Tibial artery (tissue), 4 donors: ENCODE measurements at regions not wholly inside any gene's neighbourhood (a gene's known extent, or its start where the extent isn't known, plus 50 kb on each side); places are given as distances from the start of the nearest gene placed in this dataset.

Experiments
- DNase-seq, 2 donors: peaks; one replicate each; pipeline ENCODE4 v3.0.0-alpha.2; 2019
- H3K27ac ChIP-seq, 2 donors: fragments of 200-600 bp; sonication (generic) in 1 of 2; 1 replicate in 1 of 2; 2 replicates in 1 of 2; pipeline ENCODE4 v1.5.1; 2018 to 2019; ENCODE audit warnings: mild to moderate bottlenecking in 1 of 2
- H3K27me3 ChIP-seq, 2 donors: fragments of 200-600 bp; sonication (generic) in 1 of 2; one replicate each; pipeline versions ENCODE4 v1.5.1 to v1.6.0; 2016 to 2019
- H3K36me3 ChIP-seq, 3 donors: fragments of 200-600 bp; sonication (generic) in 2 of 3; one replicate each; pipeline ENCODE4 v1.5.1; 2016 to 2019; ENCODE audit warnings: mild to moderate bottlenecking in 2 of 3
- H3K4me1 ChIP-seq, 4 donors: fragments of 200-600 bp; sonication (generic) in 2 of 4; 1 replicate in 3 of 4; 2 replicates in 1 of 4; pipeline ENCODE4 v1.5.1; 2016 to 2019
- H3K4me3 ChIP-seq, 2 donors: fragments of 200-600 bp; sonication (generic) in 1 of 2; 1 replicate in 1 of 2; 2 replicates in 1 of 2; pipeline ENCODE4 v1.5.1; 2018 to 2019; ENCODE audit warnings: mild to moderate bottlenecking in 2 of 2
- H3K9me3 ChIP-seq, 3 donors: fragments of 200-600 bp; sonication (generic) in 1 of 3; one replicate each; pipeline ENCODE4 v1.5.1; 2016 to 2019
- CTCF ChIP-seq, 2 experiments: fragments of 200-600 bp in 1 of 2; fragments of 450-650 bp in 1 of 2; IDR thresholded peaks; one replicate each; pipeline ENCODE4 v1.5.1; 2017 to 2019; ENCODE audit warnings: antibody characterized with exemption in 2 of 2, mild to moderate bottlenecking in 1 of 2, moderate library complexity in 1 of 2
- intact Hi-C: fragments of 100-400 bp; cut with DNase I; formaldehyde crosslinking; loops from one replicate; pipeline ENCODE4 v1.15.0; 2023; ENCODE audit warnings: low total_unique reads

GRCh38 chr1:104488296-104489015 is 738.8 kb downstream of the AMY1C start:
- no peak for TF ChIP-seq CTCF (IDR thresholded peaks at IDR 0.05)
- no peaks in the 10 kb centered on the region for H3K27me3 ChIP-seq
- DNase-seq: no peak
- H3K9me3 ChIP-seq: peaks cover 0 to 5% (median 0%) of the 10 kb centered on the region in 3 donors
- H3K4me1 ChIP-seq: no peaks in the 10 kb centered on the region
- H3K36me3 ChIP-seq: no peaks in the 10 kb centered on the region
- H3K27ac ChIP-seq: no peak overlapping the region
- H3K4me3 ChIP-seq: no peak overlapping the region
- intact Hi-C loops: no loop called here

- intact Hi-C loops: no loop called here
- no peaks in the 10 kb centered on the region for H3K27me3 ChIP-seq
- H3K4me1 ChIP-seq: no peaks in the 10 kb centered on the region
- no peaks in the 10 kb centered on the region for H3K9me3 ChIP-seq
- no peak overlapping the region for H3K27ac ChIP-seq
- no peaks in the 10 kb centered on the region for H3K36me3 ChIP-seq
- H3K4me3 ChIP-seq: no peak overlapping the region
- DNase-seq: no peak
- no peak for TF ChIP-seq CTCF (IDR thresholded peaks at IDR 0.05)
These were observed 776.6 kb downstream of the AMY1C start for GRCh38 chr1:104526158-104526795.

- Histone ChIP-seq H3K4me1 (no peaks in the 10 kb centered on the region), H3K27ac (no peak overlapping the region), H3K27me3 (no peaks in the 10 kb centered on the region), H3K4me3 (no peak overlapping the region), H3K9me3 (no peaks in the 10 kb centered on the region), H3K36me3 (no peaks in the 10 kb centered on the region)
- DNase-seq: no peak
- no peak for TF ChIP-seq CTCF (IDR thresholded peaks at IDR 0.05)
- intact Hi-C loops: no loop called here
These were observed 782.3 kb downstream of the AMY1C start for GRCh38 chr1:104531990-104532389.

- no peak overlapping the region for H3K27ac ChIP-seq
- H3K9me3 ChIP-seq: no peaks in the 10 kb centered on the region
- H3K36me3 ChIP-seq: no peaks in the 10 kb centered on the region
- no peak overlapping the region for H3K4me3 ChIP-seq
- no peak for DNase-seq
- intact Hi-C loops: no loop called here
- no peaks in the 10 kb centered on the region for H3K4me1 ChIP-seq
- no peak for TF ChIP-seq CTCF (IDR thresholded peaks at IDR 0.05)
- H3K27me3 ChIP-seq: no peaks in the 10 kb centered on the region
These were observed 824.9 kb downstream of the AMY1C start for GRCh38 chr1:104574620-104575019.

GRCh38 chr1:104592926-104593325 is 843.2 kb downstream of the AMY1C start:
- no peaks in the 10 kb centered on the region for H3K4me1 ChIP-seq
- no peak for TF ChIP-seq CTCF (IDR thresholded peaks at IDR 0.05)
- H3K27me3 ChIP-seq: no peaks in the 10 kb centered on the region
- H3K27ac ChIP-seq: no peak overlapping the region
- peaks cover 0 to 3% (median 0%) of the 10 kb centered on the region in 3 donors for H3K9me3 ChIP-seq
- H3K4me3 ChIP-seq: no peak overlapping the region
- intact Hi-C loops: no loop called here
- H3K36me3 ChIP-seq: no peaks in the 10 kb centered on the region
- DNase-seq: no peak
